HepG2 (cell line): ENCODE measurements at regions not wholly inside any gene's neighbourhood (a gene's known extent, or its start where the extent isn't known, plus 50 kb on each side); places are given as distances from the start of the nearest gene placed in this dataset.

Source experiments
- ARID4A ChIP-seq: sonication (generic); formaldehyde crosslinking; IDR thresholded peaks from 2 replicates; pipeline ENCODE4 v1.5.0; 2020; ENCODE audit warnings: mild to moderate bottlenecking, missing genetic modification reagents, borderline replicate concordance
- ARNT2 ChIP-seq: sonication (generic); formaldehyde crosslinking; IDR thresholded peaks from 2 replicates; pipeline ENCODE4 v1.8.0; 2022; ENCODE audit warnings: mild to moderate bottlenecking, low read depth, missing genetic modification reagents, moderate library complexity
- CENPT ChIP-seq: sonication (generic); formaldehyde crosslinking; IDR thresholded peaks from 2 replicates; pipeline ENCODE4 v1.8.0; 2022; ENCODE audit warnings: low read depth, mild to moderate bottlenecking, moderate library complexity, missing genetic modification reagents
- DNMT3B ChIP-seq: conservative IDR thresholded peaks from 2 replicates; pipeline ENCODE4 v1.6.1; 2016; ENCODE audit warnings: missing biosample characterization, control low read depth
- GLI4 ChIP-seq: sonication (generic); formaldehyde crosslinking; IDR thresholded peaks from 2 replicates; pipeline ENCODE4 v1.5.1; 2020; ENCODE audit warnings: missing genetic modification reagents, mild to moderate bottlenecking, moderate library complexity, borderline replicate concordance
- KDM5A ChIP-seq: fragments of 200-600 bp; sonication (generic); IDR thresholded peaks from 2 replicates; pipeline ENCODE4 v1.7.0; 2018; ENCODE audit warnings: antibody characterized with exemption, mild to moderate bottlenecking, low read length, borderline replicate concordance
- NAIF1 ChIP-seq: sonication (generic); formaldehyde crosslinking; IDR thresholded peaks from 2 replicates; pipeline ENCODE4 v1.5.0; 2020; ENCODE audit warnings: mild to moderate bottlenecking, missing genetic modification reagents, borderline replicate concordance
- REXO4 ChIP-seq: sonication (generic); formaldehyde crosslinking; IDR thresholded peaks from 2 replicates; pipeline ENCODE4 v1.8.0; 2022; ENCODE audit warnings: missing genetic modification reagents, mild to moderate bottlenecking, borderline replicate concordance
- SPEN ChIP-seq: sonication (generic); formaldehyde crosslinking; IDR thresholded peaks from 2 replicates; pipeline ENCODE4 v1.5.1; 2020; ENCODE audit warnings: low read depth, mild to moderate bottlenecking, missing genetic modification reagents
- TBL1XR1 ChIP-seq: fragments of 150-350 bp; IDR thresholded peaks from 2 replicates; pipeline ENCODE4 v1.6.1; 2014; ENCODE audit warnings: borderline replicate concordance, low read length; ENCODE audit not compliant: partially characterized antibody
- TOE1 ChIP-seq: sonication (generic); formaldehyde crosslinking; IDR thresholded peaks from 2 replicates; pipeline ENCODE4 v1.4.0; 2020; ENCODE audit warnings: mild to moderate bottlenecking, missing genetic modification reagents
- YEATS4 ChIP-seq: sonication (generic); formaldehyde crosslinking; IDR thresholded peaks from 2 replicates; pipeline ENCODE4 v1.4.0; 2020; ENCODE audit warnings: missing genetic modification reagents, borderline replicate concordance
- ZNF12 ChIP-seq: sonication (generic); formaldehyde crosslinking; IDR thresholded peaks from 2 replicates; pipeline ENCODE4 v1.5.0; 2020; ENCODE audit warnings: missing genetic modification reagents
- ZNF138 ChIP-seq: sonication (generic); formaldehyde crosslinking; IDR thresholded peaks from 2 replicates; pipeline ENCODE4 v1.5.0; 2020; ENCODE audit warnings: mild to moderate bottlenecking, low read depth, missing genetic modification reagents
- ZNF160 ChIP-seq: sonication (generic); formaldehyde crosslinking; IDR thresholded peaks from 2 replicates; pipeline ENCODE4 v1.8.0; 2022; ENCODE audit warnings: mild to moderate bottlenecking, inconsistent platforms, missing genetic modification reagents
- ZNF17 ChIP-seq: sonication (generic); formaldehyde crosslinking; IDR thresholded peaks from 2 replicates; pipeline ENCODE4 v1.5.0; 2020; ENCODE audit warnings: mild to moderate bottlenecking, missing genetic modification reagents
- ZNF337 ChIP-seq: sonication (generic); formaldehyde crosslinking; IDR thresholded peaks from 2 replicates; pipeline ENCODE4 v1.5.1; 2020; ENCODE audit warnings: missing genetic modification reagents, low read depth, mild to moderate bottlenecking, borderline replicate concordance
- ZNF562 ChIP-seq: sonication (generic); formaldehyde crosslinking; IDR thresholded peaks from 2 replicates; pipeline ENCODE4 v1.8.0; 2022; ENCODE audit warnings: missing genetic modification reagents, borderline replicate concordance
- ZNF724P ChIP-seq: sonication (generic); formaldehyde crosslinking; IDR thresholded peaks from 2 replicates; pipeline ENCODE4 v1.8.0; 2022; ENCODE audit warnings: missing genetic modification reagents, borderline replicate concordance
- TF ChIP-seq, protein P1 (sequence below): IDR thresholded peaks from 2 replicates; pipeline ENCODE4 v1.6.1; 2016; ENCODE audit warnings: missing biosample characterization, missing genetic modification reagents, low read depth
- TF ChIP-seq, protein P2 (sequence below): sonication (generic); formaldehyde crosslinking; IDR thresholded peaks from 2 replicates; pipeline ENCODE4 v1.4.0; 2020; ENCODE audit warnings: mild to moderate bottlenecking, low read depth, missing genetic modification reagents
- TF ChIP-seq, protein P3 (sequence below): IDR thresholded peaks from 2 replicates; pipeline ENCODE4 v1.6.1; 2016; ENCODE audit warnings: missing compliant biosample characterization, missing genetic modification reagents, borderline replicate concordance

DNA sequence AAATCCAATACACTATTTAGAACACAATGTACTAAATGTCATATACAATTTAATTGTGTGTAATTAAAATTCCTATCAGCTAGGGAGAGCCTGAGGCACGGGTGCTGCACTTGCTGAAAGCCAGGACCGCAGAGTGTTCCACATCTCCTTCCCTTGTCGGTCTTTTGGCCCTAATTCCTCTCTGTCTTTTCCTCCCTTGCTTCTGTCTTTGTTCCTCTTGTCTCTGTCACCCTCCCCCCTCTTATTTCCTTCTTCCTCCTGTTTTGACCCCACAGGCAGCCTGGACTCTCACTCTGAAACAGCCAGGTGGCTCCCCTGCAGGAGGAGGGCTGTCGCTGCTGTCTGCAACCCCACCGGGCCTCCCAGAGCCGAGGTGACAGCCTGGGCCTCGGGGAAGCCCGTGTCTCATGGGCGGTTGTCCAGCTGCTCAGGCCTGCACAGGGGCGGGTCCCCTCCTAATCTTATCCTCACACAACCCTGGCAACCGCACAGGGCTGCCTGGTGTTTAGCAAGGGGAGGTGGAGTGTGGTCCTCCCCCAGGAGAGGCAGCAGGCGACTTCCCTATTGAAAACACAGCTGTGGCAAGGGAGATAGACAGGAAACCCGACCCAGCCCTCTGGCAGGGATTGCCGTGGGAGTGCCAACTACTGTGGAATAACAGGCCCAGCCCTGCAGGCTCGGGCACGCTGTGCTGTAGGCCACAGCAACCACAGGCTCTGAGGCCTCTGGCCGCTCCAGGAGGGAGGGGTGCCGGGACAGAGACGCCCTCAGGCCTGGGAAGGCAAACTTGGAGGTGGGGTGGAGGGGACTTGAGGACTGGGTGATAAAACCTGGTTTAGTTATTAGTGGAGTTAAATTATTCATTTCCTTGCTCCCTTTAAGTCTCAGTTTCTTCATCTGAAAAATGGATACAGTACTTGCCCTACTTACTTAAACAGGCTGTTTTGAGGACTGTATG lies 68.8 kb upstream of the WDR26 start (continued):
- TF ChIP-seq ARID4A (CRISPR knock-in tag) = peak; percentile 56
- no peak for TF ChIP-seq TOE1 (CRISPR knock-in tag)
- no peak for TF ChIP-seq CENPT
- no peak for TF ChIP-seq ZNF12 (CRISPR knock-in tag)
- TF ChIP-seq, protein P1, sequence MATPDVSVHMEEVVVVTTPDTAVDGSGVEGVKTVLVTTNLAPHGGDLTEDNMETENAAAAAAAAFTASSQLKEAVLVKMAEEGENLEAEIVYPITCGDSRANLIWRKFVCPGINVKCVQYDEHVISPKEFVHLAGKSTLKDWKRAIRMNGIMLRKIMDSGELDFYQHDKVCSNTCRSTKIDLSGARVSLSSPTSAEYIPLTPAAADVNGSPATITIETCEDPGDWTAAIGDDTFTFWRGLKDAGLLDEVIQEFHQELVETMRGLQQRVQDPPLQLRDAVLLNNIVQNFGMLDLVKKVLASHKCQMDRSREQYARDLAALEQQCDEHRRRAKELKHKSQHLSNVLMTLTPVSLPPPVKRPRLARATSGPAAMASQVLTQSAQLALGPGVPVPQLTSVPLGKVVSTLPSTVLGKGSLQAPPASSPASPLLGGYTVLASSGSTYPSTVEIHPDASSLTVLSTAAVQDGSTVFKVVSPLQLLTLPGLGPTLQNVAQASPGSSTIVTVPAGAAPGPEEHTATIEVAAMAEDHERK (CRISPR knock-in tag) = no peak
- TF ChIP-seq ZNF160 = no peak
- TF ChIP-seq KDM5A = no peak
- no peak for TF ChIP-seq ZNF337 (CRISPR knock-in tag)
- no peak for TF ChIP-seq ZNF138 (CRISPR knock-in tag)
- no peak for TF ChIP-seq ARNT2
- TF ChIP-seq, protein P2, sequence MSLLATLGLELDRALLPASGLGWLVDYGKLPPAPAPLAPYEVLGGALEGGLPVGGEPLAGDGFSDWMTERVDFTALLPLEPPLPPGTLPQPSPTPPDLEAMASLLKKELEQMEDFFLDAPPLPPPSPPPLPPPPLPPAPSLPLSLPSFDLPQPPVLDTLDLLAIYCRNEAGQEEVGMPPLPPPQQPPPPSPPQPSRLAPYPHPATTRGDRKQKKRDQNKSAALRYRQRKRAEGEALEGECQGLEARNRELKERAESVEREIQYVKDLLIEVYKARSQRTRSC (CRISPR knock-in tag) = no peak
- no peak for TF ChIP-seq DNMT3B (CRISPR knock-in tag)
- no peak for TF ChIP-seq ZNF562 (CRISPR knock-in tag)
- TF ChIP-seq YEATS4 (CRISPR knock-in tag) = peak; percentile 37; the same call in 1 of the 2 replicates
- no peak for TF ChIP-seq SPEN (CRISPR knock-in tag)
- no peak for TF ChIP-seq GLI4 (CRISPR knock-in tag)
- no peak for TF ChIP-seq ZNF724P (CRISPR knock-in tag)
- no peak for TF ChIP-seq ZNF17 (CRISPR knock-in tag)
- TF ChIP-seq REXO4 = no peak
- TF ChIP-seq, protein P3, sequence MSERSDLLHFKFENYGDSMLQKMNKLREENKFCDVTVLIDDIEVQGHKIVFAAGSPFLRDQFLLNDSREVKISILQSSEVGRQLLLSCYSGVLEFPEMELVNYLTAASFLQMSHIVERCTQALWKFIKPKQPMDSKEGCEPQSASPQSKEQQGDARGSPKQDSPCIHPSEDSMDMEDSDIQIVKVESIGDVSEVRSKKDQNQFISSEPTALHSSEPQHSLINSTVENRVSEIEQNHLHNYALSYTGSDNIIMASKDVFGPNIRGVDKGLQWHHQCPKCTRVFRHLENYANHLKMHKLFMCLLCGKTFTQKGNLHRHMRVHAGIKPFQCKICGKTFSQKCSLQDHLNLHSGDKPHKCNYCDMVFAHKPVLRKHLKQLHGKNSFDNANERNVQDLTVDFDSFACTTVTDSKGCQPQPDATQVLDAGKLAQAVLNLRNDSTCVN (CRISPR knock-in tag) = no peak
- no peak for TF ChIP-seq TBL1XR1
- TF ChIP-seq NAIF1 = no peak
